CD14-positive monocyte (primary cell): ENCODE measurements at regions not wholly inside any gene's neighbourhood (a gene's known extent, or its start where the extent isn't known, plus 50 kb on each side); places are given as distances from the start of the nearest gene placed in this dataset.

Experiments
- DNase-seq, 3 donors: peaks; one replicate each; pipeline ENCODE4 v3.0.0-alpha.2; 2011 to 2022
- H2AFZ ChIP-seq: 2 replicates; pipeline ENCODE4 v1.6.0; 2012; ENCODE audit warnings: mild to moderate bottlenecking, low read depth, low read length, inconsistent platforms; ENCODE audit not compliant: insufficient read depth, poor library complexity, severe bottlenecking
- H3K27ac ChIP-seq, 2 donors: 1 replicate in 1 of 2; 2 replicates in 1 of 2; pipeline ENCODE4 v1.5.1; 2012 to 2013; ENCODE audit warnings: low read length in 2 of 2, control low read depth in 1 of 2, inconsistent platforms in 1 of 2, low read depth in 1 of 2, mild to moderate bottlenecking in 1 of 2
- H3K27me3 ChIP-seq, 2 donors: one replicate each; pipeline versions ENCODE4 v1.6.0 to v1.6.1; 2011 to 2013; ENCODE audit warnings: low read length in 2 of 2; ENCODE audit not compliant: control insufficient read depth in 2 of 2, insufficient read depth in 2 of 2
- H3K36me3 ChIP-seq, 2 donors: replicated peaks in 1 of 2; 1 replicate in 1 of 2; 2 replicates in 1 of 2; pipeline versions ENCODE4 v1.5.1 to v1.6.1; 2012 to 2013; ENCODE audit warnings: low read length in 2 of 2, control low read depth in 1 of 2, inconsistent platforms in 1 of 2, mild to moderate bottlenecking in 1 of 2; ENCODE audit not compliant: insufficient read depth in 2 of 2, control insufficient read depth in 1 of 2
- H3K4me1 ChIP-seq, 2 donors: 1 replicate in 1 of 2; 2 replicates in 1 of 2; pipeline versions ENCODE4 v1.5.1 to v1.6.1; 2012 to 2013; ENCODE audit warnings: low read length in 2 of 2, control low read depth in 1 of 2, inconsistent platforms in 1 of 2, mild to moderate bottlenecking in 1 of 2, moderate library complexity in 1 of 2; ENCODE audit not compliant: insufficient read depth in 2 of 2, control insufficient read depth in 1 of 2
- H3K4me2 ChIP-seq: replicated peaks from 2 replicates; pipeline ENCODE3; 2012; ENCODE audit warnings: low read length, moderate library complexity, mild to moderate bottlenecking; ENCODE audit not compliant: poor library complexity, severe bottlenecking; ENCODE audit errors: extremely low read depth
- H3K4me3 ChIP-seq, 3 experiments: fragments of 200-600 bp in 1 of 3; sonication (generic) in 1 of 3; replicated peaks in 1 of 3; 1 replicate in 2 of 3; 2 replicates in 1 of 3; pipeline ENCODE4 v1.5.1; 2011 to 2013; ENCODE audit warnings: low read length in 3 of 3, mild to moderate bottlenecking in 3 of 3, control low read depth in 2 of 3, low read depth in 2 of 3, inconsistent platforms in 1 of 3, moderate library complexity in 1 of 3
- H3K79me2 ChIP-seq: 2 replicates; pipeline ENCODE4 v1.6.0; 2012; ENCODE audit warnings: mild to moderate bottlenecking, control low read depth, inconsistent platforms, low read length, moderate library complexity; ENCODE audit not compliant: insufficient read depth
- H3K9ac ChIP-seq: 2 replicates; pipeline ENCODE4 v1.6.0; 2017; ENCODE audit warnings: low read length, mild to moderate bottlenecking; ENCODE audit not compliant: insufficient read depth, poor library complexity, severe bottlenecking
- H3K9me3 ChIP-seq, 2 donors: replicated peaks in 1 of 2; 1 replicate in 1 of 2; 2 replicates in 1 of 2; pipeline versions ENCODE4 v1.5.1 to v1.6.1; 2012 to 2013; ENCODE audit warnings: low read length in 2 of 2, control low read depth in 1 of 2; ENCODE audit not compliant: control insufficient read depth in 1 of 2, insufficient read depth in 1 of 2
- H4K20me1 ChIP-seq: 2 replicates; pipeline ENCODE4 v1.6.0; 2012; ENCODE audit warnings: mild to moderate bottlenecking, low read length, control low read depth, moderate library complexity; ENCODE audit not compliant: insufficient read depth
- H3K27ac Mint-ChIP-seq, 7 donors: one replicate each; pipeline ENCODE4 v1.8.0; 2020; ENCODE audit warnings: mild to moderate bottlenecking in 7 of 7, mixed read lengths in 7 of 7, moderate library complexity in 6 of 7, inconsistent platforms in 2 of 7
- H3K27me3 Mint-ChIP-seq, 3 donors: one replicate each; pipeline ENCODE4 v1.8.0; 2021 to 2022; ENCODE audit warnings: low read depth in 3 of 3, mild to moderate bottlenecking in 3 of 3, mixed read lengths in 3 of 3, moderate library complexity in 3 of 3, inconsistent platforms in 1 of 3
- H3K36me3 Mint-ChIP-seq, 2 donors: one replicate each; pipeline ENCODE4 v1.8.0; 2020; ENCODE audit warnings: mixed read lengths in 2 of 2, inconsistent platforms in 1 of 2, mild to moderate bottlenecking in 1 of 2
- H3K4me1 Mint-ChIP-seq: one replicate; pipeline ENCODE4 v1.8.0; 2020; ENCODE audit warnings: mild to moderate bottlenecking, mixed read lengths
- H3K4me3 Mint-ChIP-seq, 2 donors: one replicate each; pipeline ENCODE4 v1.8.0; 2020; ENCODE audit warnings: mild to moderate bottlenecking in 2 of 2, mixed read lengths in 2 of 2, moderate library complexity in 1 of 2
- H3K9me3 Mint-ChIP-seq, 7 donors: one replicate each; pipeline ENCODE4 v1.8.0; 2020 to 2022; ENCODE audit warnings: mixed read lengths in 7 of 7, mild to moderate bottlenecking in 6 of 7, moderate library complexity in 6 of 7, inconsistent platforms in 2 of 7
- WGBS: methylation state at CpG from one replicate; pipeline ENCODE4 v1.1.5; 2013; ENCODE audit warnings: missing lambda C conversion rate; ENCODE audit not compliant: insufficient coverage; 5-methylcytosine and 5-hydroxymethylcytosine counted together
- intact Hi-C, 2 donors: fragments of 100-400 bp; cut with micrococcal nuclease; formaldehyde crosslinking; loops; one replicate each; pipeline versions ENCODE4 v1.15.0 to v1.15.1; 2023
- TF ChIP-seq, protein P1 (sequence below): fragments of 200-600 bp; IDR thresholded peaks from one replicate; pipeline ENCODE4 v1.8.0; 2022; ENCODE audit warnings: antibody characterized with exemption, mild to moderate bottlenecking

DNA sequence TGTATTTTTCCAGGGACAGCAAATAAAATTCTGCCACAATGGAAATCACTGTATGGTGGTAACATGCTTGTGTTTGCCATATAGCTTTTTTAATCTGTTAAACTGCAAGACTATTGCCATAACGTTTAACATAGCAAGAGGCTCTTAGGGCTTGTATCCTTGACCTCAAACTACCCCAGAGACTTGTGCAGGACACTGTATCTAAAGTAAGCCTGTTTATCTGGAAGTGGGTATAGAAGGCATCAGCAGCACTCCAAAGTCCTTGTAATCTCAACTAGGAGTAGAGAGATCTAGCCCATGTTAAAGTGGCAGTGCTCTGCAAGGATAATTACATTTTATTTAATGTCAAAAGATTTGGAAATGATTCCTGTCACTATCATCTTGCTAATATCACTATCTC, 1424.1 kb downstream of the CDH11 start:
- no peaks in the 10 kb centered on the region for H3K4me1 ChIP-seq
- H3K4me1 Mint-ChIP-seq = no peaks in the 10 kb centered on the region
- no peak overlapping the region for H2AFZ ChIP-seq
- no peak overlapping the region for H3K4me2 ChIP-seq
- H3K36me3 Mint-ChIP-seq = no peaks in the 10 kb centered on the region
- H3K27ac Mint-ChIP-seq = no peak overlapping the region
- no peaks in the 10 kb centered on the region for H4K20me1 ChIP-seq
- H3K36me3 ChIP-seq = no peaks in the 10 kb centered on the region
- H3K4me3 Mint-ChIP-seq = no peak overlapping the region
- H3K79me2 ChIP-seq = no peaks in the 10 kb centered on the region
- H3K27ac ChIP-seq = no peak overlapping the region
- peaks cover 0 to 1% (median 0%) of the 10 kb centered on the region in 3 donors for H3K27me3 Mint-ChIP-seq
- H3K9ac ChIP-seq = no peak overlapping the region
- intact Hi-C loops = no loop called here
- peaks cover 0 to 3% of the 10 kb centered on the region in 2 donors for H3K9me3 ChIP-seq
- H3K4me3 ChIP-seq = no peak overlapping the region
- TF ChIP-seq, protein P1, sequence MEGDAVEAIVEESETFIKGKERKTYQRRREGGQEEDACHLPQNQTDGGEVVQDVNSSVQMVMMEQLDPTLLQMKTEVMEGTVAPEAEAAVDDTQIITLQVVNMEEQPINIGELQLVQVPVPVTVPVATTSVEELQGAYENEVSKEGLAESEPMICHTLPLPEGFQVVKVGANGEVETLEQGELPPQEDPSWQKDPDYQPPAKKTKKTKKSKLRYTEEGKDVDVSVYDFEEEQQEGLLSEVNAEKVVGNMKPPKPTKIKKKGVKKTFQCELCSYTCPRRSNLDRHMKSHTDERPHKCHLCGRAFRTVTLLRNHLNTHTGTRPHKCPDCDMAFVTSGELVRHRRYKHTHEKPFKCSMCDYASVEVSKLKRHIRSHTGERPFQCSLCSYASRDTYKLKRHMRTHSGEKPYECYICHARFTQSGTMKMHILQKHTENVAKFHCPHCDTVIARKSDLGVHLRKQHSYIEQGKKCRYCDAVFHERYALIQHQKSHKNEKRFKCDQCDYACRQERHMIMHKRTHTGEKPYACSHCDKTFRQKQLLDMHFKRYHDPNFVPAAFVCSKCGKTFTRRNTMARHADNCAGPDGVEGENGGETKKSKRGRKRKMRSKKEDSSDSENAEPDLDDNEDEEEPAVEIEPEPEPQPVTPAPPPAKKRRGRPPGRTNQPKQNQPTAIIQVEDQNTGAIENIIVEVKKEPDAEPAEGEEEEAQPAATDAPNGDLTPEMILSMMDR = no peak
- no CpG with 5 or more reads among the region's 1 CpG for WGBS
- peaks cover 0 to 13% (median 3%) of the 10 kb centered on the region in 7 donors for H3K9me3 Mint-ChIP-seq
- H3K27me3 ChIP-seq = no peaks in the 10 kb centered on the region
- DNase-seq = no peak

DNA sequence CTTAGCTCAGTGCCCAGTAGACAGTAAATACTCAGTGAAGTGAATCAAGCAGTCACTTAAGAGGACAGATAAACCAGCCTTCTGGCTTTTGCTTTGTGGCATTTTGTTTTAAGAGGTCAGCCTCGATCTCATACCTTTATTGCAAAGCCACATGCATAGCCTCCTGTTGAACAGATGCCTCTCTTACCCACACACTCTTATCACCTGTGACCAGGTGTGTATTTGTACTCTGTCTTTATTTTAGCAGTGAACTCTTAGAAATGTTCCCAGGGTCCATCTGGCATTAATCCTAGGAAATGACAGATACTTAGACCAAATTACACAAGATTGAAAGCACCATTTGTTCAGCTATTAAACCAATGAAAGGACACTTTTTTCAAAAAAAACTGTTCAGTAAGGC, 1426.5 kb downstream of the CDH11 start:
- no peak overlapping the region for H3K4me3 Mint-ChIP-seq
- H3K4me1 ChIP-seq = no peaks in the 10 kb centered on the region
- no peak overlapping the region for H3K4me3 ChIP-seq
- H3K27ac Mint-ChIP-seq = no peak overlapping the region
- H3K36me3 ChIP-seq = no peaks in the 10 kb centered on the region
- no peak overlapping the region for H3K27ac ChIP-seq
- no peaks in the 10 kb centered on the region for H3K27me3 ChIP-seq
- H3K9me3 ChIP-seq = peaks cover 0 to 3% of the 10 kb centered on the region in 2 donors
- no CpG with 5 or more reads among the region's 1 CpG for WGBS
- H3K4me1 Mint-ChIP-seq = no peaks in the 10 kb centered on the region
- H3K4me2 ChIP-seq = no peak overlapping the region
- intact Hi-C loops = no loop called here
- H3K36me3 Mint-ChIP-seq = no peaks in the 10 kb centered on the region
- H3K79me2 ChIP-seq = no peaks in the 10 kb centered on the region
- no peaks in the 10 kb centered on the region for H4K20me1 ChIP-seq
- no peak overlapping the region for H3K9ac ChIP-seq
- H2AFZ ChIP-seq = no peak overlapping the region
- TF ChIP-seq, protein P1 = no peak
- DNase-seq = no peak
- H3K27me3 Mint-ChIP-seq = peaks cover 0 to 1% (median 0%) of the 10 kb centered on the region in 3 donors
- H3K9me3 Mint-ChIP-seq = peaks cover 0 to 10% (median 3%) of the 10 kb centered on the region in 7 donors
